Epidermal melanocyte (primary cell): ENCODE measurements at regions not wholly inside any gene's neighbourhood (a gene's known extent, or its start where the extent isn't known, plus 50 kb on each side); places are given as distances from the start of the nearest gene placed in this dataset.

Experiments
- DNase-seq: peaks from one replicate; pipeline ENCODE4 v3.0.0; 2011; ENCODE audit warnings: low spot score; ENCODE audit not compliant: insufficient read length

- no peak for DNase-seq
Measured at GRCh38 chr7:93651603-93652159, 77.2 kb upstream of the CALCR start.

- DNase-seq, result no peak
Measured at GRCh38 chr7:93646538-93646937, 72.0 kb upstream of the CALCR start.

- DNase-seq, result no peak
Measured at GRCh38 chr7:93636276-93636675, 61.8 kb upstream of the CALCR start.

GRCh38 chr7:93632371-93632770, 57.8 kb upstream of the CALCR start:
- DNase-seq, result no peak

- no peak for DNase-seq
Measured at GRCh38 chr7:93629291-93629801, 54.8 kb upstream of the CALCR start.

GRCh38 chr7:93626869-93627268, 52.3 kb upstream of the CALCR start:
- DNase-seq, result no peak
